ENCODE measurements at regions not wholly inside any gene's neighbourhood (a gene's known extent, or its start where the extent isn't known, plus 50 kb on each side); places are given as distances from the start of the nearest gene placed in this dataset.
"Not testable (repeated sequence)": the region's sequence is repeated elsewhere in the genome, so short reads cannot be mapped to it uniquely, and the experiment has no call there.

DNA sequence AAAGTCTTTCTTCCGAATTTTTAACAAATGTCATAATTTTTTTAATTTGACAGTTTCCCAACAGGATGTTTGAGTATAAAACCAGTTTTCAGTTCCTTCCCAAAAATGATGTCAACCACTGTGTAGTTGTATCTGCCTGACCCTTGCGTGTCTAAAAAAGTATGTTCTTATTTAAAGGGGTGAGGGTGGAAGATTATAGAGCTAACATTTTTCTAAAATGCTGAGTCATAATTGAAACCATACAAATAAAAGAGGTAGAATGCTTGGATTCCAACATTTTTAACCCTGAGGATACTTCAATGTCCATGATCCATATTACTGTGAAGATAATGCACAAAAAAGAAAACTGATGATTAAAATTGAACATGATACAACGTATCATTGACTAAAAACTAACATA lies 1388.8 kb downstream of the UQCRFS1 start:
- intact Hi-C loops (cut with DNase I), result no loop called here
- TF ChIP-seq POLR2A (IDR thresholded peaks at IDR 0.05), result no peak
- TF ChIP-seq, protein P1, sequence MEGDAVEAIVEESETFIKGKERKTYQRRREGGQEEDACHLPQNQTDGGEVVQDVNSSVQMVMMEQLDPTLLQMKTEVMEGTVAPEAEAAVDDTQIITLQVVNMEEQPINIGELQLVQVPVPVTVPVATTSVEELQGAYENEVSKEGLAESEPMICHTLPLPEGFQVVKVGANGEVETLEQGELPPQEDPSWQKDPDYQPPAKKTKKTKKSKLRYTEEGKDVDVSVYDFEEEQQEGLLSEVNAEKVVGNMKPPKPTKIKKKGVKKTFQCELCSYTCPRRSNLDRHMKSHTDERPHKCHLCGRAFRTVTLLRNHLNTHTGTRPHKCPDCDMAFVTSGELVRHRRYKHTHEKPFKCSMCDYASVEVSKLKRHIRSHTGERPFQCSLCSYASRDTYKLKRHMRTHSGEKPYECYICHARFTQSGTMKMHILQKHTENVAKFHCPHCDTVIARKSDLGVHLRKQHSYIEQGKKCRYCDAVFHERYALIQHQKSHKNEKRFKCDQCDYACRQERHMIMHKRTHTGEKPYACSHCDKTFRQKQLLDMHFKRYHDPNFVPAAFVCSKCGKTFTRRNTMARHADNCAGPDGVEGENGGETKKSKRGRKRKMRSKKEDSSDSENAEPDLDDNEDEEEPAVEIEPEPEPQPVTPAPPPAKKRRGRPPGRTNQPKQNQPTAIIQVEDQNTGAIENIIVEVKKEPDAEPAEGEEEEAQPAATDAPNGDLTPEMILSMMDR (IDR thresholded peaks at IDR 0.05), result no peak
- ATAC-seq, result no peak

DNA sequence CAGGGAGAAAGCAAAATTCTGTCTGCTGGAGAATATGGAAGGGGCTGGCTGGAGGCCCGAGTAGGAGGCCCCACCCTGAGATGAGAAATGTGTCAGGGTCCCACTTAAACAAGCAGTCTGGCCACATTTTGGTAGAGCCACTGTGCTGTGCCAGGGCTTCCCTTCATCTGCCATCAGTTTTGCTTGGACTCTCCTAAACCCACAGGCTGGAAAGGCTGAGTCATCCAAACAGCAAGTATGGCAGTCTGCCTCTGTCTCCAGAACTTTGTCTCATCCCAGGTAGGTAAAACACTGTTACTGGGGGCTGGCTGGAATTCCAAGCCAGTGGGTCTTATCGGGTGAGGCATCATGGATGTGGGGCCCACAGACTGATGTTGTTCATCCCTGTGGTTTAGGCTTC lies 1390.6 kb downstream of the UQCRFS1 start:
- DNase-seq (no peak), ATAC-seq (no peak)
- Histone ChIP-seq H3K4me3 (no peak overlapping the region), H3K27me3 (no peaks in the 10 kb centered on the region), H3K4me1 (no peaks in the 10 kb centered on the region), H3K27ac (no peak overlapping the region), H3K36me3 (replicated peaks in 1 of 2; ENCODE audit: insufficient read depth in 1 of 2, low read depth in 2 of 2) (no peaks in the 10 kb centered on the region), H3K9me3 (peaks cover 0 to 9% (median 0%) of the 10 kb centered on the region in 3 donors)
- TF ChIP-seq, protein P1 (IDR thresholded peaks at IDR 0.05), result no peak
- no peak for TF ChIP-seq POLR2A (IDR thresholded peaks at IDR 0.05)
- WGBS, 2 donors, result 52% methylated on average over 2 of the region's 2 CpGs; no CpG with 5 or more reads in 1 of the 2 donors
- intact Hi-C loops (cut with DNase I), result no loop called here

More for the DNA sequence above, 1388.8 kb downstream of the UQCRFS1 start:
- Histone ChIP-seq H3K9me3 (peaks cover 0 to 9% (median 0%) of the 10 kb centered on the region in 3 donors), H3K27me3 (no peaks in the 10 kb centered on the region), H3K36me3 (replicated peaks in 1 of 2; ENCODE audit: insufficient read depth in 1 of 2, low read depth in 2 of 2) (no peaks in the 10 kb centered on the region), H3K27ac (no peak overlapping the region), H3K4me3 (no peak overlapping the region), H3K4me1 (no peaks in the 10 kb centered on the region)
- DNase-seq, result no peak
- 67 to 81% methylated on average over 3 of the region's 3 CpGs for WGBS, 2 donors

DNA sequence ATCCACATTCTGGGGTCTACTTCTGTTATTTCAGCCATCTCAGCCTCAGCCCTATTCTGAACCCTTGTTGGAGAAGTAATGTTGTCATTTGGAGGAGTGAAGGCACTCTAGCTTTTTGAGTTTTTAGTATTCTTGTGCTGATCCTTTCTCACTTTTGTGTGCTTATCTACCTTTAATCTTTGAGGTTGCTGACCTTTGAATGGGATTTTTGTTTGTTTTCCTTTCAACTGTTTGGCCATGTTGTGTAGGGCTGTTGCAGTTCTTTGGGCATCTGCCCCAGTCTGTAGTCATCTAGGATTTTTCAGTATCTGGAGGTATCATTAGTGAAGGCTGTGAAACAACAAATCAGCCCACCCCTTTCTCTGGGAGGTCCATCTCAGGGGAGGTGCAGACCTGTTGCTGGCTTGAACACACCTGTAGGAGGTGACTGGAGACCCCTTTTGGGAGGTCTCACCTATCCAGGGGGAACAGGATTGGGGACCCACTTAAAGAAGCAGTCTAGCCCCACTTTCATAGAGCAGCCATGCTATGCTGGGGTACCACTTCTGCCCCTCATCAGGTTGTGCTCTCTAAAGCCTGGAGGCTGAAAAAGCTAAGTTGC lies 1391.4 kb downstream of the UQCRFS1 start:
- Histone ChIP-seq H3K27me3 (no peaks in the 10 kb centered on the region), H3K27ac (no peak overlapping the region), H3K4me3 (no peak overlapping the region), H3K36me3 (replicated peaks in 1 of 2; ENCODE audit: insufficient read depth in 1 of 2, low read depth in 2 of 2) (no peaks in the 10 kb centered on the region), H3K9me3 (peaks cover 0 to 9% (median 0%) of the 10 kb centered on the region in 3 donors), H3K4me1 (no peaks in the 10 kb centered on the region)
- no peak for DNase-seq
- no peak for ATAC-seq
- intact Hi-C loops (cut with DNase I), result no loop called here
- no peak for TF ChIP-seq POLR2A (IDR thresholded peaks at IDR 0.05)
- TF ChIP-seq, protein P1 (IDR thresholded peaks at IDR 0.05), result no peak

DNA sequence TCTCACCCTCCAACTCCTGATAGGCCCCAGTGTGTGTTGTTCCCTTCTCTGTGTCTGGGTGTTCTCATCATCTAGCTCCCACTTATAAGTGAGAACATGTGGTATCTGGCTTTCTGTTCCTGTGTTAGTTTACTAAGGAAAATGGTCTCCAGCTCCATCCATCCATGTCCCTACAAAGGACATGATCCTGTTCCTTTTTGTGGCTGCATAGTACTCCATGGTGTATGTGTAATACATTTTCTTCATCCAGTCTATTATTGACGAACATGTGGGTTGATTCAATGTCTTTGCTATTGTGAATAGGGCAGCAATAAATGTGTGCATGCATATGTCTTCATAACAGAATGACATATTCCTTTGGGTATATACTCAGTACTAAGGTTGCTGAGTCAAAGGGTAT lies 1397.0 kb downstream of the UQCRFS1 start:
- Histone ChIP-seq H3K27me3 (no peaks in the 10 kb centered on the region), H3K9me3 (peaks cover 0 to 8% (median 0%) of the 10 kb centered on the region in 3 donors), H3K36me3 (replicated peaks in 1 of 2; ENCODE audit: insufficient read depth in 1 of 2, low read depth in 2 of 2) (no peaks in the 10 kb centered on the region), H3K4me1 (no peaks in the 10 kb centered on the region), H3K4me3 (no peak overlapping the region), H3K27ac (no peak overlapping the region)
- TF ChIP-seq, protein P1 (IDR thresholded peaks at IDR 0.05), result no peak
- no peak for TF ChIP-seq POLR2A (IDR thresholded peaks at IDR 0.05)
- no peak for DNase-seq
- 67 to 76% methylated on average over 1 of the region's 1 CpG for WGBS, 2 donors
- ATAC-seq, result no peak
- intact Hi-C loops (cut with DNase I), result no loop called here

DNA sequence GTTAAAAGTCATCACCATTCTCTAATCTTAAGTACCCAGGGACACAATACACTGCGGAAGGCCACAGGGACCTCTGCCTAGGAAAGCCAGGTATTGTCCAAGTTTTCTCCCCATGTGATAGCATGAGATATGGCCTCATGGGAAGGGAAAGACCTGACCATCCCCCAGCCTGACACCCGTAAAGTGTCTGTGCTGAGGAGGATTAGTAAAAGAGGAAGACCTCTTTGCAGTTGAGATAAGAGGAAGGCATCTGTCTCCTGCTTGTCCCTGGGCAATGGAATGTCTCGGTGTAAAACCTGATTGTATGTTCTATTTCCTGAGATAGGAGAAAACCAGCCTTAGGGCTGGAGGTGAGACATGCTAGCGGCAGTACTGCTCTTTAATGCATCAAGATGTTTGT lies 1398.1 kb downstream of the UQCRFS1 start:
- H3K4me1 ChIP-seq; intact Hi-C loops (cut with DNase I); H3K4me3 ChIP-seq; H3K36me3 ChIP-seq (replicated peaks in 1 of 2; ENCODE audit: insufficient read depth in 1 of 2, low read depth in 2 of 2); H3K27me3 ChIP-seq; DNase-seq; H3K27ac ChIP-seq; ATAC-seq: not testable (repeated sequence)
- WGBS, 2 donors, result 61 to 88% methylated on average over 4 of the region's 4 CpGs
- H3K9me3 ChIP-seq, result peaks cover 0 to 14% (median 0%) of the 10 kb centered on the region in 3 donors

DNA sequence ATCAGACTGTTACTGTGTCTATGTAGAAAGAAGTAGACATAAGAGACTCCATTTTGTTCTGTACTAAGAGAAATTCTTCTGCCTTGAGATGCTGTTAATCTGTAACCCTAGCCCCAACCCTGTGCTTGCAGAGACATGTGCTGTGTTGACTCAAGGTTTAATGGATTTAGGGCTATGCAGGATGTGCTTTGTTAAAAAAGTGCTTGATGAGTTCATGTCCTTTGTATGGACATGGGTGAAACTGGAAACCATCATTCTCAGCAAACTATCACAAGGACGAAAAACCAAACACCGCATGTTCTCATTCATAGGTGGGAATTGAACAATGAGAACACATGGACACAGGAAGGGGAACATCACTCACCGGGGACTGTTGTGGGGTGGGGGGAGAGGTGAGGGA lies 1398.7 kb downstream of the UQCRFS1 start:
- H3K27me3 ChIP-seq; ATAC-seq; H3K36me3 ChIP-seq (replicated peaks in 1 of 2; ENCODE audit: insufficient read depth in 1 of 2, low read depth in 2 of 2); DNase-seq; intact Hi-C loops (cut with DNase I); H3K4me3 ChIP-seq; H3K4me1 ChIP-seq; H3K27ac ChIP-seq: not testable (repeated sequence)
- WGBS, 2 donors, result 73 to 92% methylated on average over 3 of the region's 3 CpGs
- H3K9me3 ChIP-seq, result peaks cover 0 to 14% (median 0%) of the 10 kb centered on the region in 3 donors
